GM23338 (cell line): ENCODE measurements at regions not wholly inside any gene's neighbourhood (a gene's known extent, or its start where the extent isn't known, plus 50 kb on each side); places are given as distances from the start of the nearest gene placed in this dataset.

Experiments
- ATAC-seq: fragments of 200-7000 bp; cut with Tn5 transposase; 3 replicates; pipeline ENCODE4 v1.9.1; 2020
- DNase-seq: peaks from one replicate; pipeline ENCODE4 v3.0.0-alpha.2; 2015; ENCODE audit warnings: low spot score
- H2AFZ ChIP-seq: fragments of 200-600 bp; sonication (generic); 2 replicates; pipeline ENCODE4 v1.8.0; 2016; ENCODE audit warnings: antibody characterized with exemption, mild to moderate bottlenecking, moderate library complexity
- H3F3A ChIP-seq: fragments of 200-600 bp; sonication (generic); replicated peaks from 2 replicates; pipeline ENCODE4 v1.8.0; 2017; ENCODE audit warnings: antibody characterized with exemption, mixed run types, low read depth
- H3K27ac ChIP-seq: fragments of 200-600 bp; sonication (generic); 2 replicates; pipeline ENCODE4 v1.6.1; 2016; ENCODE audit warnings: low read depth
- H3K27me3 ChIP-seq: fragments of 200-600 bp; sonication (generic); 2 replicates; pipeline ENCODE4 v1.8.0; 2016; ENCODE audit warnings: mild to moderate bottlenecking, mixed run types, moderate library complexity; ENCODE audit not compliant: insufficient read depth
- H3K36me3 ChIP-seq: fragments of 200-600 bp; sonication (generic); 2 replicates; pipeline ENCODE4 v1.8.0; 2016; ENCODE audit warnings: mild to moderate bottlenecking; ENCODE audit not compliant: insufficient read depth
- H3K4me1 ChIP-seq: fragments of 200-600 bp; sonication (generic); 2 replicates; pipeline ENCODE4 v1.8.0; 2016; ENCODE audit warnings: mild to moderate bottlenecking, moderate library complexity; ENCODE audit not compliant: insufficient read depth
- H3K4me2 ChIP-seq: fragments of 200-600 bp; sonication (generic); 2 replicates; pipeline ENCODE4 v1.7.1; 2017; ENCODE audit warnings: mixed run types
- H3K4me3 ChIP-seq: fragments of 200-600 bp; sonication (generic); 2 replicates; pipeline ENCODE4 v1.6.1; 2016; ENCODE audit warnings: mixed run types
- H3K79me2 ChIP-seq: fragments of 200-600 bp; sonication (generic); replicated peaks from 2 replicates; pipeline ENCODE4 v1.8.0; 2017; ENCODE audit warnings: mild to moderate bottlenecking; ENCODE audit not compliant: insufficient read depth
- H3K9me2 ChIP-seq: fragments of 200-600 bp; sonication (generic); 2 replicates; pipeline ENCODE4 v1.8.0; 2017; ENCODE audit not compliant: insufficient read depth
- H4K20me1 ChIP-seq: fragments of 200-600 bp; sonication (generic); replicated peaks from 2 replicates; pipeline ENCODE4 v1.8.0; 2017; ENCODE audit warnings: mild to moderate bottlenecking; ENCODE audit not compliant: insufficient read depth
- H3K27ac Mint-ChIP-seq: 2 replicates; pipeline ENCODE4 v1.8.0; 2020; ENCODE audit warnings: inconsistent platforms, mild to moderate bottlenecking, moderate library complexity, mixed read lengths
- H3K27me3 Mint-ChIP-seq: 3 replicates; pipeline ENCODE4 v1.8.0; 2022; ENCODE audit warnings: low read depth, mild to moderate bottlenecking, moderate library complexity, mixed read lengths, inconsistent platforms; ENCODE audit not compliant: insufficient read depth, poor library complexity
- H3K36me3 Mint-ChIP-seq: 3 replicates; pipeline ENCODE4 v1.8.0; 2021; ENCODE audit warnings: low read depth, mild to moderate bottlenecking, inconsistent platforms, moderate library complexity, mixed read lengths
- H3K4me1 Mint-ChIP-seq: 3 replicates; pipeline ENCODE4 v1.8.0; 2020; ENCODE audit warnings: mild to moderate bottlenecking, inconsistent platforms, mixed read lengths
- H3K4me3 Mint-ChIP-seq: 3 replicates; pipeline ENCODE4 v1.8.0; 2021; ENCODE audit warnings: moderate library complexity, mild to moderate bottlenecking, inconsistent platforms, mixed read lengths
- H3K9me3 Mint-ChIP-seq: 3 replicates; pipeline ENCODE4 v1.8.0; 2020; ENCODE audit warnings: moderate library complexity, mild to moderate bottlenecking, inconsistent platforms, mixed read lengths
- CREB1 ChIP-seq: fragments of 250-450 bp; sonication (Bioruptor Pico); IDR thresholded peaks from 2 replicates; pipeline ENCODE4 v1.5.0; 2020; ENCODE audit warnings: low read depth, mild to moderate bottlenecking, moderate library complexity
- CTCF ChIP-seq, 2 experiments: fragments of 200-600 bp in 1 of 2; sonication (generic) in 1 of 2; conservative IDR thresholded peaks; 2 replicates each; pipeline versions ENCODE4 v1.5.1 to v1.6.1; 2016 to 2017; ENCODE audit warnings: antibody characterized with exemption in 2 of 2, low read depth in 2 of 2, mild to moderate bottlenecking in 2 of 2, moderate library complexity in 1 of 2
- EZH2 ChIP-seq: fragments of 200-600 bp; sonication (generic); IDR thresholded peaks from one replicate; pipeline ENCODE4 v1.8.0; 2017; ENCODE audit warnings: antibody characterized with exemption, mild to moderate bottlenecking, low read depth; ENCODE audit not compliant: unreplicated experiment
- JUNB ChIP-seq: IDR thresholded peaks from one replicate; pipeline ENCODE4 v1.6.1; 2016; ENCODE audit warnings: antibody characterized with exemption; ENCODE audit not compliant: unreplicated experiment
- REST ChIP-seq: IDR thresholded peaks from one replicate; pipeline ENCODE4 v1.6.1; 2018; ENCODE audit warnings: antibody characterized with exemption; ENCODE audit not compliant: unreplicated experiment
- STAT1 ChIP-seq: IDR thresholded peaks from one replicate; pipeline ENCODE4 v1.6.1; 2016; ENCODE audit warnings: antibody characterized with exemption; ENCODE audit not compliant: unreplicated experiment
- ZNF114 ChIP-seq: fragments of 250-450 bp; sonication (Bioruptor Pico); IDR thresholded peaks from 2 replicates; pipeline ENCODE4 v1.5.0; 2020; ENCODE audit warnings: mild to moderate bottlenecking, moderate library complexity
- ZNF331 ChIP-seq: fragments of 250-450 bp; sonication (Bioruptor Pico); IDR thresholded peaks from 2 replicates; pipeline ENCODE4 v1.5.0; 2020; ENCODE audit warnings: low read depth, mild to moderate bottlenecking, moderate library complexity
- TF ChIP-seq, protein P1 (sequence below): IDR thresholded peaks from 2 replicates; pipeline ENCODE4 v1.6.1; 2016; ENCODE audit warnings: antibody characterized with exemption
- TF ChIP-seq, protein P2 (sequence below): fragments of 250-450 bp; sonication (Bioruptor Pico); IDR thresholded peaks from 2 replicates; pipeline ENCODE4 v1.5.0; 2020; ENCODE audit warnings: mild to moderate bottlenecking, moderate library complexity

- no peaks in the 10 kb centered on the region for H4K20me1 ChIP-seq
- no peaks in the 10 kb centered on the region for H3F3A ChIP-seq
- Mint-ChIP-seq H3K4me1 (peaks cover 43% of the 10 kb centered on the region), H3K4me3 (no peak overlapping the region), H3K36me3 (no peaks in the 10 kb centered on the region), H3K9me3 (no peaks in the 10 kb centered on the region), H3K27ac (no peak overlapping the region; the same call in 1 of the 2 replicates), H3K27me3 (no peaks in the 10 kb centered on the region)
- peaks cover 19% of the 10 kb centered on the region for H3K4me1 ChIP-seq
- H3K27me3 ChIP-seq = no peaks in the 10 kb centered on the region
- no peaks in the 10 kb centered on the region for H3K9me2 ChIP-seq
- TF ChIP-seq, protein P1, sequence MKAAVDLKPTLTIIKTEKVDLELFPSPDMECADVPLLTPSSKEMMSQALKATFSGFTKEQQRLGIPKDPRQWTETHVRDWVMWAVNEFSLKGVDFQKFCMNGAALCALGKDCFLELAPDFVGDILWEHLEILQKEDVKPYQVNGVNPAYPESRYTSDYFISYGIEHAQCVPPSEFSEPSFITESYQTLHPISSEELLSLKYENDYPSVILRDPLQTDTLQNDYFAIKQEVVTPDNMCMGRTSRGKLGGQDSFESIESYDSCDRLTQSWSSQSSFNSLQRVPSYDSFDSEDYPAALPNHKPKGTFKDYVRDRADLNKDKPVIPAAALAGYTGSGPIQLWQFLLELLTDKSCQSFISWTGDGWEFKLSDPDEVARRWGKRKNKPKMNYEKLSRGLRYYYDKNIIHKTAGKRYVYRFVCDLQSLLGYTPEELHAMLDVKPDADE = no peak
- TF ChIP-seq CTCF (conservative IDR thresholded peaks at IDR 0.05; ENCODE audit: low read depth in 2 of 2) (no peak), EZH2 (no peak), REST (no peak), CREB1 (CRISPR knock-in tag) (no peak), ZNF114 (CRISPR knock-in tag) (no peak), JUNB (no peak), ZNF331 (CRISPR knock-in tag) (no peak), STAT1 (no peak)
- TF ChIP-seq, protein P2, sequence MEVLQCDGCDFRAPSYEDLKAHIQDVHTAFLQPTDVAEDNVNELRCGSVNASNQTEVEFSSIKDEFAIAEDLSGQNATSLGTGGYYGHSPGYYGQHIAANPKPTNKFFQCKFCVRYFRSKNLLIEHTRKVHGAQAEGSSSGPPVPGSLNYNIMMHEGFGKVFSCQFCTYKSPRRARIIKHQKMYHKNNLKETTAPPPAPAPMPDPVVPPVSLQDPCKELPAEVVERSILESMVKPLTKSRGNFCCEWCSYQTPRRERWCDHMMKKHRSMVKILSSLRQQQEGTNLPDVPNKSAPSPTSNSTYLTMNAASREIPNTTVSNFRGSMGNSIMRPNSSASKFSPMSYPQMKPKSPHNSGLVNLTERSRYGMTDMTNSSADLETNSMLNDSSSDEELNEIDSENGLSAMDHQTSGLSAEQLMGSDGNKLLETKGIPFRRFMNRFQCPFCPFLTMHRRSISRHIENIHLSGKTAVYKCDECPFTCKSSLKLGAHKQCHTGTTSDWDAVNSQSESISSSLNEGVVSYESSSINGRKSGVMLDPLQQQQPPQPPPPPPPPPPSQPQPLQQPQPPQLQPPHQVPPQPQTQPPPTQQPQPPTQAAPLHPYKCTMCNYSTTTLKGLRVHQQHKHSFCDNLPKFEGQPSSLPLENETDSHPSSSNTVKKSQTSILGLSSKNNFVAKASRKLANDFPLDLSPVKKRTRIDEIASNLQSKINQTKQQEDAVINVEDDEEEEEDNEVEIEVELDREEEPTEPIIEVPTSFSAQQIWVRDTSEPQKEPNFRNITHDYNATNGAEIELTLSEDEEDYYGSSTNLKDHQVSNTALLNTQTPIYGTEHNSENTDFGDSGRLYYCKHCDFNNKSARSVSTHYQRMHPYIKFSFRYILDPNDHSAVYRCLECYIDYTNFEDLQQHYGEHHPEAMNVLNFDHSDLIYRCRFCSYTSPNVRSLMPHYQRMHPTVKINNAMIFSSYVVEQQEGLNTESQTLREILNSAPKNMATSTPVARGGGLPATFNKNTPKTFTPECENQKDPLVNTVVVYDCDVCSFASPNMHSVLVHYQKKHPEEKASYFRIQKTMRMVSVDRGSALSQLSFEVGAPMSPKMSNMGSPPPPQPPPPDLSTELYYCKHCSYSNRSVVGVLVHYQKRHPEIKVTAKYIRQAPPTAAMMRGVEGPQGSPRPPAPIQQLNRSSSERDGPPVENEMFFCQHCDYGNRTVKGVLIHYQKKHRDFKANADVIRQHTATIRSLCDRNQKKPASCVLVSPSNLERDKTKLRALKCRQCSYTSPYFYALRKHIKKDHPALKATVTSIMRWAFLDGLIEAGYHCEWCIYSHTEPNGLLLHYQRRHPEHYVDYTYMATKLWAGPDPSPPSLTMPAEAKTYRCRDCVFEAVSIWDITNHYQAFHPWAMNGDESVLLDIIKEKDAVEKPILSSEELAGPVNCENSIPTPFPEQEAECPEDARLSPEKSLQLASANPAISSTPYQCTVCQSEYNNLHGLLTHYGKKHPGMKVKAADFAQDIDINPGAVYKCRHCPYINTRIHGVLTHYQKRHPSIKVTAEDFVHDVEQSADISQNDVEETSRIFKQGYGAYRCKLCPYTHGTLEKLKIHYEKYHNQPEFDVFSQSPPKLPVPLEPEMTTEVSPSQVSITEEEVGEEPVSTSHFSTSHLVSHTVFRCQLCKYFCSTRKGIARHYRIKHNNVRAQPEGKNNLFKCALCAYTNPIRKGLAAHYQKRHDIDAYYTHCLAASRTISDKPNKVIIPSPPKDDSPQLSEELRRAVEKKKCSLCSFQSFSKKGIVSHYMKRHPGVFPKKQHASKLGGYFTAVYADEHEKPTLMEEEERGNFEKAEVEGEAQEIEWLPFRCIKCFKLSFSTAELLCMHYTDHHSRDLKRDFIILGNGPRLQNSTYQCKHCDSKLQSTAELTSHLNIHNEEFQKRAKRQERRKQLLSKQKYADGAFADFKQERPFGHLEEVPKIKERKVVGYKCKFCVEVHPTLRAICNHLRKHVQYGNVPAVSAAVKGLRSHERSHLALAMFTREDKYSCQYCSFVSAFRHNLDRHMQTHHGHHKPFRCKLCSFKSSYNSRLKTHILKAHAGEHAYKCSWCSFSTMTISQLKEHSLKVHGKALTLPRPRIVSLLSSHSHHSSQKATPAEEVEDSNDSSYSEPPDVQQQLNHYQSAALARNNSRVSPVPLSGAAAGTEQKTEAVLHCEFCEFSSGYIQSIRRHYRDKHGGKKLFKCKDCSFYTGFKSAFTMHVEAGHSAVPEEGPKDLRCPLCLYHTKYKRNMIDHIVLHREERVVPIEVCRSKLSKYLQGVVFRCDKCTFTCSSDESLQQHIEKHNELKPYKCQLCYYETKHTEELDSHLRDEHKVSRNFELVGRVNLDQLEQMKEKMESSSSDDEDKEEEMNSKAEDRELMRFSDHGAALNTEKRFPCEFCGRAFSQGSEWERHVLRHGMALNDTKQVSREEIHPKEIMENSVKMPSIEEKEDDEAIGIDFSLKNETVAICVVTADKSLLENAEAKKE (CRISPR knock-in tag) = no peak
- H3K79me2 ChIP-seq = no peaks in the 10 kb centered on the region
- DNase-seq (no peak), ATAC-seq (no peak)
- H2AFZ ChIP-seq = no peak overlapping the region
- no peak overlapping the region for H3K4me3 ChIP-seq
- H3K36me3 ChIP-seq = no peaks in the 10 kb centered on the region
- H3K4me2 ChIP-seq = no peak overlapping the region
- H3K27ac ChIP-seq = no peak overlapping the region
Observed at GRCh38 chr2:173791502-173791901, 173.7 kb downstream of the SP3 start.
